HG03378 (cell line): ENCODE measurements at regions not wholly inside any gene's neighbourhood (a gene's known extent, or its start where the extent isn't known, plus 50 kb on each side); places are given as distances from the start of the nearest gene placed in this dataset.

Experiments
- ATAC-seq: cut with Tn5 transposase; IDR thresholded peaks from one replicate; pipeline ENCODE4 v1.9.1; 2021; ENCODE audit warnings: mild to moderate bottlenecking, moderate library complexity; ENCODE audit not compliant: unreplicated experiment

- ATAC-seq = no peak
These were observed 345.2 kb upstream of the CCDC196 start for GRCh38 chr14:66140963-66141362.

- no peak for ATAC-seq
These were observed 344.4 kb upstream of the CCDC196 start for GRCh38 chr14:66141733-66142132.

- ATAC-seq = no peak
These were observed 342.6 kb upstream of the CCDC196 start for GRCh38 chr14:66143387-66144112.

GRCh38 chr14:66152302-66152701, 333.9 kb upstream of the CCDC196 start:
- no peak for ATAC-seq

- no peak for ATAC-seq
These were observed 333.4 kb upstream of the CCDC196 start for GRCh38 chr14:66152747-66153146.

- ATAC-seq = no peak
These were observed 323.1 kb upstream of the CCDC196 start for GRCh38 chr14:66163023-66163422.

- ATAC-seq = no peak
These were observed 320.8 kb upstream of the CCDC196 start for GRCh38 chr14:66165337-66165736.

GRCh38 chr14:66174453-66174891, 311.7 kb upstream of the CCDC196 start:
- ATAC-seq = no peak

GRCh38 chr14:66177935-66178334, 308.2 kb upstream of the CCDC196 start:
- no peak for ATAC-seq

- ATAC-seq = no peak
These were observed 289.5 kb upstream of the CCDC196 start for GRCh38 chr14:66196670-66197069.

GRCh38 chr14:66197276-66197675, 288.9 kb upstream of the CCDC196 start:
- no peak for ATAC-seq

GRCh38 chr14:66206554-66206953, 279.6 kb upstream of the CCDC196 start:
- ATAC-seq = no peak

- no peak for ATAC-seq
These were observed 269.4 kb upstream of the CCDC196 start for GRCh38 chr14:66216763-66217162.

GRCh38 chr14:66219886-66220285, 266.3 kb upstream of the CCDC196 start:
- ATAC-seq = no peak

GRCh38 chr14:66224492-66225178, 261.5 kb upstream of the CCDC196 start:
- ATAC-seq = no peak

GRCh38 chr14:66225337-66225736, 260.8 kb upstream of the CCDC196 start:
- ATAC-seq = no peak

- no peak for ATAC-seq
These were observed 257.8 kb upstream of the CCDC196 start for GRCh38 chr14:66228267-66228970.

GRCh38 chr14:66231820-66232219, 254.4 kb upstream of the CCDC196 start:
- no peak for ATAC-seq

GRCh38 chr14:66233591-66233990, 252.6 kb upstream of the CCDC196 start:
- no peak for ATAC-seq

GRCh38 chr14:66234411-66234810, 251.8 kb upstream of the CCDC196 start:
- no peak for ATAC-seq

- no peak for ATAC-seq
These were observed 248.4 kb upstream of the CCDC196 start for GRCh38 chr14:66237741-66238140.

GRCh38 chr14:66238969-66239368, 247.2 kb upstream of the CCDC196 start:
- no peak for ATAC-seq
